ENCODE measurements at regions not wholly inside any gene's neighbourhood (a gene's known extent, or its start where the extent isn't known, plus 50 kb on each side); places are given as distances from the start of the nearest gene placed in this dataset.

GRCh38 chr6:14361956-14362587, 244.5 kb downstream of the CD83 start:
- no peak for FAIRE-seq
- Histone ChIP-seq H3K27me3 (replicated peaks in 1 of 2; ENCODE audit: control insufficient read depth in 2 of 2, insufficient read depth in 2 of 2, low read length in 1 of 2) (no peaks in the 10 kb centered on the region; a peak in 1 of 4 replicates), H3K4me3 (no peak overlapping the region), H2AFZ (ENCODE audit: control insufficient read depth, low read depth, low read length) (no peak overlapping the region), H3K9ac (ENCODE audit: control insufficient read depth, insufficient read depth, low read length) (no peak overlapping the region), H3K9me3 (replicated peaks; ENCODE audit: control insufficient read depth, insufficient read depth, low read length) (no peaks in the 10 kb centered on the region), H3K27ac (ENCODE audit: control insufficient read depth, insufficient read depth) (no peak overlapping the region), H3K4me1 (ENCODE audit: control insufficient read depth, insufficient read depth, low read length) (no peaks in the 10 kb centered on the region), H3K79me2 (ENCODE audit: control insufficient read depth, insufficient read depth, low read length) (no peaks in the 10 kb centered on the region), H3K4me2 (ENCODE audit: control insufficient read depth, insufficient read depth) (no peak overlapping the region), H3K36me3 (ENCODE audit: control insufficient read depth in 2 of 2, insufficient read depth in 2 of 2, low read length in 1 of 2) (no peaks in the 10 kb centered on the region), H4K20me1 (ENCODE audit: control insufficient read depth, insufficient read depth) (no peaks in the 10 kb centered on the region)
- WGBS (ENCODE audit: insufficient coverage, insufficient replicate concordance, low lambda C conversion rate, missing lambda C conversion rate): 14% methylated on average over 5 of the region's 5 CpGs
- CTCF ChIA-PET: interaction anchor here (1.3 kb wide), 1 partner anchor 15 kb away, joined by 3 read pairs; no protein-coding TSS in a partner anchor
- RAD21 ChIA-PET (ENCODE audit: unreplicated experiment): interaction anchor here (0.9 kb wide), 1 partner anchor 11 kb away, joined by 3 read pairs; no protein-coding TSS in a partner anchor
- no TSS peak for BruUV-seq (replicated peaks)
- intact Hi-C loops (cut with micrococcal nuclease; ENCODE audit: unreplicated experiment) (no loop called here), in situ Hi-C loops (cut with MboI) (no loop called here)
- SMC1A ChIA-PET (ENCODE audit: uncharacterized antibody, unreplicated experiment): interaction anchor here (0.7 to 1.3 kb wide), 2 partner anchors 11 to 14 kb away, joined by 4 to 5 read pairs; no protein-coding TSS in a partner anchor
- no peak for ATAC-seq
- DNase-seq (ENCODE audit: low read depth, low spot score): no peak
- POLR2A ChIA-PET: no interaction called here
- TF ChIP-seq NR2C2 (IDR thresholded peaks at IDR 0.05; ENCODE audit: borderline replicate concordance, control insufficient read depth, insufficient read length, low read depth) (no peak), CHD2 (IDR thresholded peaks at IDR 0.05; ENCODE audit: borderline replicate concordance, low read depth, low read length) (no peak), CREM (IDR thresholded peaks at IDR 0.05; ENCODE audit: low read depth) (no peak), CHD1 (IDR thresholded peaks at IDR 0.05; ENCODE audit: low read depth, low read length) (no peak), POLR2A (IDR thresholded peaks at IDR 0.05; ENCODE audit: low read depth, low read length) (no peak), KAT2A (conservative IDR thresholded peaks at IDR 0.05; ENCODE audit: control insufficient read depth, low read depth, low read length) (no peak), RELA (IDR thresholded peaks at IDR 0.05; ENCODE audit: borderline replicate concordance, partially characterized antibody) (no peak), MEF2B (IDR thresholded peaks at IDR 0.05; ENCODE audit: partially characterized antibody, poor library complexity, severe bottlenecking) (no peak), ZBTB40 (IDR thresholded peaks at IDR 0.05; ENCODE audit: borderline replicate concordance) (no peak), ZBTB11 (CRISPR knock-in tag; IDR thresholded peaks at IDR 0.05) (no peak), BACH1 (IDR thresholded peaks at IDR 0.05; ENCODE audit: borderline replicate concordance) (no peak), SIX5 (IDR thresholded peaks at IDR 0.05; ENCODE audit: low read depth, low read length, severe bottlenecking) (no peak), POLR2AphosphoS5 (IDR thresholded peaks at IDR 0.05; ENCODE audit: low read length) (no peak), BHLHE40 (IDR thresholded peaks at IDR 0.05; ENCODE audit: borderline replicate concordance in 1 of 2, low read depth in 2 of 2, low read length in 1 of 2) (no peak), RFX5 (IDR thresholded peaks at IDR 0.05; ENCODE audit: low read depth, low read length) (no peak), CBFB (IDR thresholded peaks at IDR 0.05; ENCODE audit: low read depth) (no peak)

Data from GM12878 (cell line).